HEK293 (cell line): ENCODE measurements at regions not wholly inside any gene's neighbourhood (a gene's known extent, or its start where the extent isn't known, plus 50 kb on each side); places are given as distances from the start of the nearest gene placed in this dataset.

Experiments used
- CTCF ChIA-PET: fragments of 350-600 bp; formaldehyde crosslinking; extraction: SDS; loops from one replicate; lab custom pipeline; 2021; ENCODE audit warnings: antibody characterized with exemption; lab: Yijun Ruan, JAX
- POLR2A ChIA-PET: fragments of 300-600 bp; formaldehyde crosslinking; extraction: SDS; loops from one replicate; lab custom pipeline; 2020; ENCODE audit warnings: antibody characterized with exemption, inconsistent platforms; lab: Yijun Ruan, JAX
- H3K27ac ChIP-seq: fragments of 200-500 bp; sonication (Bioruptor generic); 2 replicates; pipeline ENCODE4 v1.5.1; 2014; ENCODE audit warnings: low read depth, low read length, control low read depth, inconsistent platforms; ENCODE audit errors: extremely low read depth
- H3K36me3 ChIP-seq, 2 experiments: fragments of 200-500 bp in 1 of 2; sonication (Bioruptor generic) in 1 of 2; 1 replicate in 1 of 2; 2 replicates in 1 of 2; pipeline ENCODE4 v1.5.1; 2014 to 2017; ENCODE audit warnings: inconsistent platforms in 2 of 2, low read length in 2 of 2; ENCODE audit not compliant: control insufficient read depth in 2 of 2, insufficient read depth in 1 of 2
- H3K4me1 ChIP-seq: fragments of 200-500 bp; sonication (Bioruptor generic); 2 replicates; pipeline ENCODE4 v1.5.1; 2014; ENCODE audit warnings: mild to moderate bottlenecking, low read length, inconsistent platforms; ENCODE audit not compliant: control insufficient read depth, insufficient read depth
- H3K4me3 ChIP-seq: 2 replicates; pipeline ENCODE4 v1.5.1; 2011; ENCODE audit warnings: low read depth, mild to moderate bottlenecking, control low read depth, low read length, moderate library complexity
- H3K9me3 ChIP-seq: fragments of 200-500 bp; sonication (Bioruptor generic); 2 replicates; pipeline ENCODE4 v1.5.1; 2014; ENCODE audit warnings: low read depth, low read length, inconsistent platforms; ENCODE audit not compliant: control insufficient read depth, insufficient read depth
- HOXC10 ChIP-seq: sonication (generic); formaldehyde crosslinking; IDR thresholded peaks from 2 replicates; pipeline ENCODE4 v1.8.1; 2023; ENCODE audit warnings: mild to moderate bottlenecking, missing genetic modification reagents
- KLF16 ChIP-seq: fragments of 450-650 bp; formaldehyde crosslinking; IDR thresholded peaks from 2 replicates; pipeline ENCODE4 v1.5.1; 2017; ENCODE audit warnings: missing biosample characterization, missing genetic modification characterization
- KLF8 ChIP-seq: fragments of 450-650 bp; formaldehyde crosslinking; IDR thresholded peaks from 2 replicates; pipeline ENCODE4 v1.5.1; 2016; ENCODE audit warnings: missing biosample characterization, missing genetic modification characterization
- PATZ1 ChIP-seq: fragments of 450-650 bp; formaldehyde crosslinking; IDR thresholded peaks from 2 replicates; pipeline ENCODE4 v1.5.1; 2016; ENCODE audit warnings: missing biosample characterization, missing genetic modification characterization
- SCRT2 ChIP-seq: fragments of 450-650 bp; formaldehyde crosslinking; IDR thresholded peaks from 2 replicates; pipeline ENCODE4 v1.5.1; 2016; ENCODE audit warnings: missing biosample characterization, missing genetic modification characterization
- ZFP3 ChIP-seq: fragments of 450-650 bp; formaldehyde crosslinking; IDR thresholded peaks from 2 replicates; pipeline ENCODE4 v1.5.1; 2016; ENCODE audit warnings: low read depth, missing biosample characterization, missing genetic modification characterization
- ZFP41 ChIP-seq: fragments of 450-650 bp; formaldehyde crosslinking; IDR thresholded peaks from 2 replicates; pipeline ENCODE4 v1.5.1; 2016; ENCODE audit warnings: missing biosample characterization, missing genetic modification characterization, borderline replicate concordance
- ZNF114 ChIP-seq: fragments of 450-650 bp; formaldehyde crosslinking; IDR thresholded peaks from 2 replicates; pipeline ENCODE4 v1.5.0; 2017; ENCODE audit warnings: missing biosample characterization, missing genetic modification characterization
- ZNF121 ChIP-seq: fragments of 450-650 bp; formaldehyde crosslinking; IDR thresholded peaks from 2 replicates; pipeline ENCODE4 v1.5.1; 2016; ENCODE audit warnings: missing biosample characterization, missing genetic modification characterization
- ZNF157 ChIP-seq: fragments of 450-650 bp; formaldehyde crosslinking; IDR thresholded peaks from 2 replicates; pipeline ENCODE4 v1.5.1; 2016; ENCODE audit warnings: missing biosample characterization, missing genetic modification characterization
- ZNF174 ChIP-seq: fragments of 450-650 bp; formaldehyde crosslinking; IDR thresholded peaks from 2 replicates; pipeline ENCODE4 v1.5.0; 2017; ENCODE audit warnings: missing biosample characterization, mild to moderate bottlenecking, missing genetic modification characterization
- ZNF19 ChIP-seq: fragments of 450-650 bp; formaldehyde crosslinking; IDR thresholded peaks from 2 replicates; pipeline ENCODE4; 2016; ENCODE audit warnings: missing biosample characterization, missing genetic modification characterization, low read depth
- ZNF366 ChIP-seq: fragments of 450-650 bp; formaldehyde crosslinking; conservative IDR thresholded peaks from 2 replicates; pipeline ENCODE4 v1.5.1; 2016; ENCODE audit warnings: missing biosample characterization, missing genetic modification characterization
- ZNF529 ChIP-seq: fragments of 450-650 bp; formaldehyde crosslinking; IDR thresholded peaks from 2 replicates; pipeline ENCODE4 v1.5.1; 2017; ENCODE audit warnings: missing genetic modification characterization, missing biosample characterization; ENCODE audit not compliant: insufficient replicate concordance
- ZNF624 ChIP-seq: fragments of 450-650 bp; formaldehyde crosslinking; IDR thresholded peaks from 2 replicates; pipeline ENCODE4 v1.5.1; 2017; ENCODE audit warnings: missing biosample characterization, missing genetic modification characterization
- ZNF654 ChIP-seq: fragments of 450-650 bp; formaldehyde crosslinking; IDR thresholded peaks from 2 replicates; pipeline ENCODE4 v1.5.1; 2016; ENCODE audit warnings: low read depth, missing biosample characterization, missing genetic modification characterization
- ZNF792 ChIP-seq: fragments of 450-650 bp; formaldehyde crosslinking; IDR thresholded peaks from 2 replicates; pipeline ENCODE4 v1.5.1; 2016; ENCODE audit warnings: missing biosample characterization, missing genetic modification characterization
- ZSCAN23 ChIP-seq: fragments of 450-650 bp; formaldehyde crosslinking; IDR thresholded peaks from 2 replicates; pipeline ENCODE4 v1.5.1; 2016; ENCODE audit warnings: missing biosample characterization, missing genetic modification characterization
- TF ChIP-seq, protein P1 (sequence below): fragments of 450-650 bp; formaldehyde crosslinking; IDR thresholded peaks from 2 replicates; pipeline ENCODE4 v1.5.1; 2016; ENCODE audit warnings: missing biosample characterization, missing genetic modification characterization
- TF ChIP-seq, protein P2 (sequence below): fragments of 450-650 bp; formaldehyde crosslinking; IDR thresholded peaks from 2 replicates; pipeline ENCODE4 v1.5.1; 2016; ENCODE audit warnings: missing biosample characterization, missing genetic modification characterization
- TF ChIP-seq, protein P3 (sequence below): fragments of 450-650 bp; formaldehyde crosslinking; IDR thresholded peaks from 2 replicates; pipeline ENCODE4 v1.5.1; 2016; ENCODE audit warnings: missing biosample characterization, missing genetic modification characterization, borderline replicate concordance
- TF ChIP-seq, protein P4 (sequence below): fragments of 450-650 bp; formaldehyde crosslinking; IDR thresholded peaks from 2 replicates; pipeline ENCODE4 v1.5.1; 2016; ENCODE audit warnings: missing biosample characterization, missing genetic modification characterization

DNA sequence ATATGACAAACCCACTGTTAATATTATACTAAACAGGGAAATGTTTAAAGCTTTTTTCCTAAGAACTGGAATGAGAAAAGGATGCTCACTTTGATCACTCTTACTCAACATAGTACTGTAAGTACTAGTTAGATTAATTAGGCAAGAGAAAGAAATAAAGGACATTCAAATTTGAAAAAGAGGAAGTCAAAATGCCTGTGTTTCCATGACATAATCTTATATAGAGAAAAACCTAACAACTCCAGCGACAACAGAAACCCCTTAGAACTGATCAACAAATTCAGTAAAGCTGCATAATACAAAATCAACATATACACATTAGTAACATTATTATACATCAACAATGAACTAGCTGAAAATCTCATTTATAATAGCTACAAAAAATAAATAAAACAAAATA is 200.6 kb upstream of the ROBO1 start:
- Histone ChIP-seq H3K4me3 (no peak overlapping the region), H3K4me1 (no peaks in the 10 kb centered on the region), H3K9me3 (no peaks in the 10 kb centered on the region), H3K36me3 (no peaks in the 10 kb centered on the region), H3K27ac (no peak overlapping the region)
- POLR2A ChIA-PET: no interaction called here
- TF ChIP-seq ZNF624 (tag by site-specific recombination): no peak
- no peak for TF ChIP-seq ZNF19 (tag by site-specific recombination)
- TF ChIP-seq ZNF792: no peak
- TF ChIP-seq KLF8: no peak
- TF ChIP-seq, protein P1, sequence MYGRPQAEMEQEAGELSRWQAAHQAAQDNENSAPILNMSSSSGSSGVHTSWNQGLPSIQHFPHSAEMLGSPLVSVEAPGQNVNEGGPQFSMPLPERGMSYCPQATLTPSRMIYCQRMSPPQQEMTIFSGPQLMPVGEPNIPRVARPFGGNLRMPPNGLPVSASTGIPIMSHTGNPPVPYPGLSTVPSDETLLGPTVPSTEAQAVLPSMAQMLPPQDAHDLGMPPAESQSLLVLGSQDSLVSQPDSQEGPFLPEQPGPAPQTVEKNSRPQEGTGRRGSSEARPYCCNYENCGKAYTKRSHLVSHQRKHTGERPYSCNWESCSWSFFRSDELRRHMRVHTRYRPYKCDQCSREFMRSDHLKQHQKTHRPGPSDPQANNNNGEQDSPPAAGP (tag by site-specific recombination): no peak
- CTCF ChIA-PET: no interaction called here

GRCh38 chr3:79960594-79960993 is 192.8 kb upstream of the ROBO1 start:
- Histone ChIP-seq H3K4me1 (no peaks in the 10 kb centered on the region), H3K36me3 (no peaks in the 10 kb centered on the region), H3K4me3 (no peak overlapping the region), H3K9me3 (no peaks in the 10 kb centered on the region), H3K27ac (no peak overlapping the region)
- no peak for TF ChIP-seq ZNF174 (tag by site-specific recombination)
- TF ChIP-seq KLF16 (tag by site-specific recombination): no peak
- no peak for TF ChIP-seq ZSCAN23 (tag by site-specific recombination)
- no peak for TF ChIP-seq ZNF157 (tag by site-specific recombination)
- no peak for TF ChIP-seq ZNF121 (tag by site-specific recombination)
- TF ChIP-seq ZNF624 (tag by site-specific recombination): no peak
- no peak for TF ChIP-seq KLF8
- ChIA-PET POLR2A (no interaction called here), CTCF (interaction anchor here (0.7 kb wide), 1 partner anchor 83 kb away, joined by 4 read pairs; no protein-coding TSS in a partner anchor)

DNA sequence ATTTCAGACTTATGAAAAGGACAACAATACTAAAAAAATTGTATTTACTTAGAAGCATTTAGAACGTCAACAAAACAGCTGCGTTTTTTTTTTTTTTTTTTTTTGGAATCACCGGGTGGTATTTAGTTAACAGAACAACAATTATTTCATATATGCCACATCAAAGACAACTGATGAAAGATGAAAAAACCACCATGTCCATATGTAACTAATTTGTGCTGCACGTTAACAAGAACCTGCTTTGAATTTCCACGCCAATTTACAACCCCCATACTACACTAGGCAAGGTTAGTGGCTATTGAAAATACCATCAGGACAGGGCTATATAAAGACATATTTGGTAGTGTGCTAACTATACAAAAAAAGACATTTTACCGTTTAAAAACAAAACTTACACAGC is 189.3 kb upstream of the ROBO1 start:
- ChIA-PET POLR2A (no interaction called here), CTCF (interaction anchor here (0.6 kb wide), 2 partner anchors 40 to 1067 kb away, joined by 3 to 5 read pairs; no protein-coding TSS in a partner anchor)
- no peak overlapping the region for H3K27ac ChIP-seq
- H3K36me3 ChIP-seq: no peaks in the 10 kb centered on the region
- TF ChIP-seq, protein P2, sequence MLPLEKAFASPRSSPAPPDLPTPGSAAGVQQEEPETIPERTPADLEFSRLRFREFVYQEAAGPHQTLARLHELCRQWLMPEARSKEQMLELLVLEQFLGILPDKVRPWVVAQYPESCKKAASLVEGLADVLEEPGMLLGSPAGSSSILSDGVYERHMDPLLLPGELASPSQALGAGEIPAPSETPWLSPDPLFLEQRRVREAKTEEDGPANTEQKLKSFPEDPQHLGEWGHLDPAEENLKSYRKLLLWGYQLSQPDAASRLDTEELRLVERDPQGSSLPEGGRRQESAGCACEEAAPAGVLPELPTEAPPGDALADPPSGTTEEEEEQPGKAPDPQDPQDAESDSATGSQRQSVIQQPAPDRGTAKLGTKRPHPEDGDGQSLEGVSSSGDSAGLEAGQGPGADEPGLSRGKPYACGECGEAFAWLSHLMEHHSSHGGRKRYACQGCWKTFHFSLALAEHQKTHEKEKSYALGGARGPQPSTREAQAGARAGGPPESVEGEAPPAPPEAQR (tag by site-specific recombination): no peak
- TF ChIP-seq ZFP41 (tag by site-specific recombination): no peak
- TF ChIP-seq ZNF366 (tag by site-specific recombination): no peak
- no peaks in the 10 kb centered on the region for H3K4me1 ChIP-seq
- H3K9me3 ChIP-seq: no peaks in the 10 kb centered on the region
- H3K4me3 ChIP-seq: no peak overlapping the region

DNA sequence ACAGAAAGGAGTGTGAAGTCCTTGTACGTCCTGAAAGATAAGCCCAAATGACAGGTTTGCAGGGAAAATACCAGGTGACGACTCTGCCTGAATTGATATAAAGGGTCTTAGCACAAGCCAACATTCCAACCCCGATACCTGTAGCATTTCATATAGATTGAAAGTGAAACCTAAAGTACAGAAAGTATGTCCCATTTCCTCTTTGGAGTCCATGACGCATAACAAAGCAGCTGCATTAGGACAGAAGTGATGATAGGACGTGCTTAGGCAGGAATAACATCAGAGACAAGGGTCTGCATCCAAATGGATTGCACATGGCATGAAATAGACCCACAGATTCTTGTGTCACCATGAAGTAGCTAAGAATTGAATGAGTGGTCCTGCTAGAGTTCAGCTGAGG is 187.0 kb upstream of the ROBO1 start:
- Histone ChIP-seq H3K4me1 (no peaks in the 10 kb centered on the region), H3K4me3 (no peak overlapping the region), H3K27ac (no peak overlapping the region), H3K9me3 (no peaks in the 10 kb centered on the region), H3K36me3 (no peaks in the 10 kb centered on the region)
- ChIA-PET CTCF (no interaction called here), POLR2A (no interaction called here)
- TF ChIP-seq HOXC10 (CRISPR knock-in tag): no peak
- TF ChIP-seq, protein P3, sequence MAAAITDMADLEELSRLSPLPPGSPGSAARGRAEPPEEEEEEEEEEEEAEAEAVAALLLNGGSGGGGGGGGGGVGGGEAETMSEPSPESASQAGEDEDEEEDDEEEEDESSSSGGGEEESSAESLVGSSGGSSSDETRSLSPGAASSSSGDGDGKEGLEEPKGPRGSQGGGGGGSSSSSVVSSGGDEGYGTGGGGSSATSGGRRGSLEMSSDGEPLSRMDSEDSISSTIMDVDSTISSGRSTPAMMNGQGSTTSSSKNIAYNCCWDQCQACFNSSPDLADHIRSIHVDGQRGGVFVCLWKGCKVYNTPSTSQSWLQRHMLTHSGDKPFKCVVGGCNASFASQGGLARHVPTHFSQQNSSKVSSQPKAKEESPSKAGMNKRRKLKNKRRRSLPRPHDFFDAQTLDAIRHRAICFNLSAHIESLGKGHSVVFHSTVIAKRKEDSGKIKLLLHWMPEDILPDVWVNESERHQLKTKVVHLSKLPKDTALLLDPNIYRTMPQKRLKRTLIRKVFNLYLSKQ (tag by site-specific recombination): no peak
- no peak for TF ChIP-seq ZFP3
- no peak for TF ChIP-seq PATZ1 (tag by site-specific recombination)
- TF ChIP-seq, protein P4, sequence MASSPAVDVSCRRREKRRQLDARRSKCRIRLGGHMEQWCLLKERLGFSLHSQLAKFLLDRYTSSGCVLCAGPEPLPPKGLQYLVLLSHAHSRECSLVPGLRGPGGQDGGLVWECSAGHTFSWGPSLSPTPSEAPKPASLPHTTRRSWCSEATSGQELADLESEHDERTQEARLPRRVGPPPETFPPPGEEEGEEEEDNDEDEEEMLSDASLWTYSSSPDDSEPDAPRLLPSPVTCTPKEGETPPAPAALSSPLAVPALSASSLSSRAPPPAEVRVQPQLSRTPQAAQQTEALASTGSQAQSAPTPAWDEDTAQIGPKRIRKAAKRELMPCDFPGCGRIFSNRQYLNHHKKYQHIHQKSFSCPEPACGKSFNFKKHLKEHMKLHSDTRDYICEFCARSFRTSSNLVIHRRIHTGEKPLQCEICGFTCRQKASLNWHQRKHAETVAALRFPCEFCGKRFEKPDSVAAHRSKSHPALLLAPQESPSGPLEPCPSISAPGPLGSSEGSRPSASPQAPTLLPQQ (tag by site-specific recombination): no peak
- TF ChIP-seq SCRT2 (tag by site-specific recombination): no peak
- no peak for TF ChIP-seq ZNF114
- TF ChIP-seq ZNF654 (tag by site-specific recombination): no peak
- no peak for TF ChIP-seq ZNF529 (tag by site-specific recombination)
